Urinary bladder (tissue), 3 donors: ENCODE measurements at regions not wholly inside any gene's neighbourhood (a gene's known extent, or its start where the extent isn't known, plus 50 kb on each side); places are given as distances from the start of the nearest gene placed in this dataset.
"Not testable (repeated sequence)": the region's sequence is repeated elsewhere in the genome, so short reads cannot be mapped to it uniquely, and the experiment has no call there.

ENCODE experiments used
- DNase-seq: peaks from one replicate; pipeline ENCODE4 v3.0.0-alpha.2; 2015; ENCODE audit errors: extremely low spot score
- H3K27ac ChIP-seq: one replicate; pipeline ENCODE4 v1.5.1; 2013; ENCODE audit warnings: low read depth, mild to moderate bottlenecking, moderate library complexity
- H3K36me3 ChIP-seq: one replicate; pipeline ENCODE4 v1.6.1; 2013; ENCODE audit warnings: mild to moderate bottlenecking, moderate library complexity; ENCODE audit not compliant: insufficient read depth
- H3K4me1 ChIP-seq: one replicate; pipeline ENCODE4 v1.6.1; 2013; ENCODE audit warnings: mild to moderate bottlenecking, moderate library complexity; ENCODE audit not compliant: insufficient read depth
- H3K4me3 ChIP-seq: one replicate; pipeline ENCODE4 v1.5.1; 2013; ENCODE audit warnings: low read depth, low read length
- WGBS: extraction: QIAGEN DNeasy Blood & Tissue Kit; methylation state at CpG from one replicate; pipeline ENCODE4 v1.1.7; 2013; 5-methylcytosine and 5-hydroxymethylcytosine counted together
- donor health status: healthy with polysubstance abuse.
- donor health status: healthy.

- Histone ChIP-seq H3K27ac (no peak overlapping the region), H3K4me3 (no peak overlapping the region), H3K36me3 (no peaks in the 10 kb centered on the region), H3K4me1 (no peaks in the 10 kb centered on the region)
- no peak for DNase-seq
- 69% methylated on average over 1 of the region's 1 CpG for WGBS
Observed at GRCh38 chr7:125444864-125445263, 515.2 kb upstream of the POT1 start.

- no peak overlapping the region for H3K27ac ChIP-seq
- no peak for DNase-seq
- 89% methylated on average over 1 of the region's 1 CpG for WGBS
- no peaks in the 10 kb centered on the region for H3K36me3 ChIP-seq
- H3K4me3 ChIP-seq: no peak overlapping the region
- no peaks in the 10 kb centered on the region for H3K4me1 ChIP-seq
Observed at GRCh38 chr7:125436220-125436619, 506.6 kb upstream of the POT1 start.

- no peak overlapping the region for H3K27ac ChIP-seq
- H3K4me3 ChIP-seq: no peak overlapping the region
- H3K4me1 ChIP-seq: no peaks in the 10 kb centered on the region
- H3K36me3 ChIP-seq: no peaks in the 10 kb centered on the region
- no peak for DNase-seq
- 73% methylated on average over 1 of the region's 1 CpG for WGBS
Observed at GRCh38 chr7:125431349-125431748, 501.7 kb upstream of the POT1 start.

- H3K4me3 ChIP-seq: no peak overlapping the region
- no peak for DNase-seq
- WGBS: 90% methylated on average over 2 of the region's 2 CpGs
- H3K27ac ChIP-seq: no peak overlapping the region
- H3K36me3 ChIP-seq: no peaks in the 10 kb centered on the region
- H3K4me1 ChIP-seq: no peaks in the 10 kb centered on the region
Observed at GRCh38 chr7:125430013-125430412, 500.4 kb upstream of the POT1 start.

- Histone ChIP-seq H3K27ac (no peak overlapping the region), H3K4me1 (no peaks in the 10 kb centered on the region), H3K36me3 (no peaks in the 10 kb centered on the region), H3K4me3 (no peak overlapping the region)
- WGBS: 62% methylated on average over 1 of the region's 1 CpG
- no peak for DNase-seq
Observed at GRCh38 chr7:125427676-125428075, 498.1 kb upstream of the POT1 start.

- 90% methylated on average over 2 of the region's 2 CpGs for WGBS
- Histone ChIP-seq H3K36me3 (no peaks in the 10 kb centered on the region), H3K4me1 (no peaks in the 10 kb centered on the region), H3K27ac (no peak overlapping the region), H3K4me3 (no peak overlapping the region)
- no peak for DNase-seq
Observed at GRCh38 chr7:125425506-125425905, 495.9 kb upstream of the POT1 start.

- no peak overlapping the region for H3K27ac ChIP-seq
- H3K4me3 ChIP-seq: no peak overlapping the region
- H3K36me3 ChIP-seq: no peaks in the 10 kb centered on the region
- WGBS: 52% methylated on average over 3 of the region's 3 CpGs
- DNase-seq: no peak
- H3K4me1 ChIP-seq: no peaks in the 10 kb centered on the region
Observed at GRCh38 chr7:125424721-125425120, 495.1 kb upstream of the POT1 start.

GRCh38 chr7:125423458-125424155 lies 494.0 kb upstream of the POT1 start:
- no peaks in the 10 kb centered on the region for H3K4me1 ChIP-seq

GRCh38 chr7:125421407-125421806 lies 491.8 kb upstream of the POT1 start:
- not testable (repeated sequence) for H3K27ac ChIP-seq, H3K36me3 ChIP-seq, H3K4me3 ChIP-seq, DNase-seq, H3K4me1 ChIP-seq
- WGBS: 92% methylated on average over 3 of the region's 3 CpGs

More at GRCh38 chr7:125423458-125424155, 494.0 kb upstream of the POT1 start:
- no peak overlapping the region for H3K4me3 ChIP-seq
- H3K36me3 ChIP-seq: no peaks in the 10 kb centered on the region
- DNase-seq: no peak
- no peak overlapping the region for H3K27ac ChIP-seq

- H3K4me1 ChIP-seq: no peaks in the 10 kb centered on the region
- H3K36me3 ChIP-seq: no peaks in the 10 kb centered on the region
- WGBS: 65% methylated on average over 2 of the region's 2 CpGs
- DNase-seq: no peak
- no peak overlapping the region for H3K27ac ChIP-seq
- H3K4me3 ChIP-seq: no peak overlapping the region
Observed at GRCh38 chr7:125412890-125413665, 483.5 kb upstream of the POT1 start.

- DNase-seq: no peak
- Histone ChIP-seq H3K36me3 (no peaks in the 10 kb centered on the region), H3K4me1 (no peaks in the 10 kb centered on the region), H3K27ac (no peak overlapping the region), H3K4me3 (no peak overlapping the region)
Observed at GRCh38 chr7:125409921-125410320, 480.3 kb upstream of the POT1 start.

- 55% methylated on average over 1 of the region's 1 CpG for WGBS
- Histone ChIP-seq H3K4me3 (no peak overlapping the region), H3K27ac (no peak overlapping the region), H3K36me3 (no peaks in the 10 kb centered on the region), H3K4me1 (no peaks in the 10 kb centered on the region)
- DNase-seq: no peak
Observed at GRCh38 chr7:125406111-125406510, 476.5 kb upstream of the POT1 start.

GRCh38 chr7:125399408-125399807 lies 469.8 kb upstream of the POT1 start:
- WGBS: 89% methylated on average over 3 of the region's 3 CpGs
- Histone ChIP-seq H3K4me1 (no peaks in the 10 kb centered on the region), H3K27ac (no peak overlapping the region), H3K4me3 (no peak overlapping the region), H3K36me3 (no peaks in the 10 kb centered on the region)
- no peak for DNase-seq

- H3K27ac ChIP-seq: no peak overlapping the region
- H3K36me3 ChIP-seq: no peaks in the 10 kb centered on the region
- no peak overlapping the region for H3K4me3 ChIP-seq
- H3K4me1 ChIP-seq: no peaks in the 10 kb centered on the region
- 58% methylated on average over 4 of the region's 4 CpGs for WGBS
- DNase-seq: no peak
Observed at GRCh38 chr7:125396466-125397151, 467.0 kb upstream of the POT1 start.
